SU-DHL-6 (cell line): ENCODE measurements at regions not wholly inside any gene's neighbourhood (a gene's known extent, or its start where the extent isn't known, plus 50 kb on each side); places are given as distances from the start of the nearest gene placed in this dataset.

ENCODE experiments used
- H2AFZ ChIP-seq: fragments of 200-600 bp; sonication (generic); 2 replicates; pipeline ENCODE4 v1.6.1; 2014; ENCODE audit warnings: low read depth, mild to moderate bottlenecking, moderate library complexity, mixed read lengths, antibody characterized with exemption, low read length; ENCODE audit not compliant: severe bottlenecking
- H3F3A ChIP-seq: fragments of 200-600 bp; shearing (Covaris generic); 2 replicates; pipeline ENCODE4 v1.6.0; 2016; ENCODE audit warnings: antibody characterized with exemption, mild to moderate bottlenecking; ENCODE audit not compliant: insufficient read depth
- H3K27ac ChIP-seq: fragments of 200-600 bp; sonication (generic); 2 replicates; pipeline ENCODE4 v1.5.1; 2016; ENCODE audit warnings: low read depth, mild to moderate bottlenecking, low read length, moderate library complexity, mixed read lengths
- H3K27me3 ChIP-seq: fragments of 200-600 bp; sonication (generic), shearing (Covaris generic); 2 replicates; pipeline ENCODE4 v1.6.0; 2014; ENCODE audit warnings: mild to moderate bottlenecking, low read length
- H3K36me3 ChIP-seq: fragments of 200-600 bp; sonication (generic); 2 replicates; pipeline ENCODE4 v1.6.1; 2014; ENCODE audit warnings: mild to moderate bottlenecking, low read length, mixed read lengths
- H3K4me2 ChIP-seq: fragments of 300-600, 200-600 bp; shearing (Covaris generic), sonication (generic); 2 replicates; pipeline ENCODE4 v1.6.0; 2014; ENCODE audit warnings: low read length, low read depth, mild to moderate bottlenecking; ENCODE audit not compliant: poor library complexity, severe bottlenecking
- H3K4me3 ChIP-seq: fragments of 200-600 bp; sonication (generic); 2 replicates; pipeline ENCODE4 v1.5.1; 2014; ENCODE audit warnings: antibody characterized with exemption, low read length, mild to moderate bottlenecking, mixed read lengths; ENCODE audit not compliant: insufficient read depth, poor library complexity, severe bottlenecking
- H3K79me2 ChIP-seq: fragments of 200-600 bp; sonication (generic); 2 replicates; pipeline ENCODE4 v1.6.1; 2014; ENCODE audit warnings: mild to moderate bottlenecking, low read length, moderate library complexity; ENCODE audit not compliant: insufficient read depth
- H3K9ac ChIP-seq: fragments of 200-600 bp; sonication (generic); 2 replicates; pipeline ENCODE4 v1.7.0; 2014; ENCODE audit warnings: mild to moderate bottlenecking, low read length
- H3K9me2 ChIP-seq: fragments of 200-600 bp; sonication (generic); replicated peaks from 2 replicates; pipeline ENCODE4 v1.6.1; 2014; ENCODE audit warnings: low read length; ENCODE audit not compliant: insufficient read depth
- H3K9me3 ChIP-seq: fragments of 200-600 bp; sonication (generic); 2 replicates; pipeline ENCODE4 v1.6.1; 2014; ENCODE audit warnings: low read length, mixed read lengths; ENCODE audit not compliant: insufficient read depth
- H4K20me1 ChIP-seq: fragments of 200-600 bp; sonication (generic); 2 replicates; pipeline ENCODE4 v1.6.1; 2014; ENCODE audit warnings: low read depth, mild to moderate bottlenecking, antibody characterized with exemption, low read length, moderate library complexity, mixed read lengths
- EZH2phosphoT487 ChIP-seq: fragments of 200-600 bp; sonication (generic), shearing (Covaris generic); conservative IDR thresholded peaks from 2 replicates; pipeline ENCODE4 v1.6.1; 2018; ENCODE audit warnings: mild to moderate bottlenecking, antibody characterized with exemption, low read length, moderate library complexity, mixed read lengths
- TF ChIP-seq, protein P1 (sequence below): fragments of 200-600 bp; sonication (generic); IDR thresholded peaks from one replicate; pipeline ENCODE4 v1.5.1; 2017; ENCODE audit warnings: antibody characterized with exemption, mild to moderate bottlenecking, low read length, moderate library complexity; ENCODE audit not compliant: insufficient read depth, poor library complexity, severe bottlenecking

- Histone ChIP-seq H3K9me2 (no peaks in the 10 kb centered on the region), H3K4me2 (no peak overlapping the region), H3K27me3 (no peaks in the 10 kb centered on the region), H3K4me3 (no peak overlapping the region), H3K27ac (no peak overlapping the region), H4K20me1 (no peaks in the 10 kb centered on the region), H3K36me3 (no peaks in the 10 kb centered on the region), H2AFZ (no peak overlapping the region), H3F3A (no peaks in the 10 kb centered on the region), H3K9ac (no peak overlapping the region), H3K79me2 (no peaks in the 10 kb centered on the region), H3K9me3 (no peaks in the 10 kb centered on the region)
- TF ChIP-seq, protein P1, sequence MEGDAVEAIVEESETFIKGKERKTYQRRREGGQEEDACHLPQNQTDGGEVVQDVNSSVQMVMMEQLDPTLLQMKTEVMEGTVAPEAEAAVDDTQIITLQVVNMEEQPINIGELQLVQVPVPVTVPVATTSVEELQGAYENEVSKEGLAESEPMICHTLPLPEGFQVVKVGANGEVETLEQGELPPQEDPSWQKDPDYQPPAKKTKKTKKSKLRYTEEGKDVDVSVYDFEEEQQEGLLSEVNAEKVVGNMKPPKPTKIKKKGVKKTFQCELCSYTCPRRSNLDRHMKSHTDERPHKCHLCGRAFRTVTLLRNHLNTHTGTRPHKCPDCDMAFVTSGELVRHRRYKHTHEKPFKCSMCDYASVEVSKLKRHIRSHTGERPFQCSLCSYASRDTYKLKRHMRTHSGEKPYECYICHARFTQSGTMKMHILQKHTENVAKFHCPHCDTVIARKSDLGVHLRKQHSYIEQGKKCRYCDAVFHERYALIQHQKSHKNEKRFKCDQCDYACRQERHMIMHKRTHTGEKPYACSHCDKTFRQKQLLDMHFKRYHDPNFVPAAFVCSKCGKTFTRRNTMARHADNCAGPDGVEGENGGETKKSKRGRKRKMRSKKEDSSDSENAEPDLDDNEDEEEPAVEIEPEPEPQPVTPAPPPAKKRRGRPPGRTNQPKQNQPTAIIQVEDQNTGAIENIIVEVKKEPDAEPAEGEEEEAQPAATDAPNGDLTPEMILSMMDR = no peak
- no peak for TF ChIP-seq EZH2phosphoT487
Observed at GRCh38 chr13:73601708-73602107, 532.5 kb downstream of the KLF12 start.

- H3K79me2 ChIP-seq = no peaks in the 10 kb centered on the region
- no peaks in the 10 kb centered on the region for H3K36me3 ChIP-seq
- H3K27me3 ChIP-seq = no peaks in the 10 kb centered on the region
- H2AFZ ChIP-seq = no peak overlapping the region
- no peak overlapping the region for H3K4me3 ChIP-seq
- no peak for TF ChIP-seq EZH2phosphoT487
- TF ChIP-seq, protein P1 = no peak
- no peak overlapping the region for H3K9ac ChIP-seq
- no peaks in the 10 kb centered on the region; the same call in 1 of the 2 replicates for H3K9me2 ChIP-seq
- H4K20me1 ChIP-seq = no peaks in the 10 kb centered on the region
- no peaks in the 10 kb centered on the region for H3K9me3 ChIP-seq
- H3K4me2 ChIP-seq = no peak overlapping the region
- no peak overlapping the region for H3K27ac ChIP-seq
- no peaks in the 10 kb centered on the region for H3F3A ChIP-seq
Observed at GRCh38 chr13:73599232-73600128, 534.7 kb downstream of the KLF12 start.

- Histone ChIP-seq H3K9me3 (no peaks in the 10 kb centered on the region), H3K9me2 (no peaks in the 10 kb centered on the region; the same call in 1 of the 2 replicates), H3K4me2 (no peak overlapping the region), H4K20me1 (no peaks in the 10 kb centered on the region), H3F3A (no peaks in the 10 kb centered on the region), H3K9ac (no peak overlapping the region), H3K4me3 (no peak overlapping the region), H3K79me2 (no peaks in the 10 kb centered on the region), H3K27me3 (no peaks in the 10 kb centered on the region), H3K36me3 (no peaks in the 10 kb centered on the region), H2AFZ (no peak overlapping the region), H3K27ac (no peak overlapping the region)
- TF ChIP-seq, protein P1 = no peak
- TF ChIP-seq EZH2phosphoT487 = no peak
Observed at GRCh38 chr13:73598020-73598712, 536.0 kb downstream of the KLF12 start.
